Heart right ventricle (tissue), 16 donors: ENCODE measurements at regions not wholly inside any gene's neighbourhood (a gene's known extent, or its start where the extent isn't known, plus 50 kb on each side); places are given as distances from the start of the nearest gene placed in this dataset.
A peak's percentile ranks its signal among the peaks of the same experiment; 100 is the strongest.

Experiments
- ATAC-seq, 8 donors: fragments of 200-7000 bp; cut with Tn5 transposase; one replicate each; pipeline ENCODE4 v1.9.1; 2020; ENCODE audit warnings: mild to moderate bottlenecking in 8 of 8, moderate library complexity in 8 of 8, moderate number of reproducible peaks in 1 of 8
- DNase-seq, 2 donors: peaks; one replicate each; pipeline ENCODE4 v3.0.0-alpha.2; 2020
- H3K27ac ChIP-seq, 10 donors: fragments of 200-600 bp; sonication (generic) in 2 of 10; one replicate each; pipeline versions ENCODE4 v1.5.0 to v1.8.0; 2020 to 2022; ENCODE audit warnings: mild to moderate bottlenecking in 3 of 10
- H3K27me3 ChIP-seq, 7 donors: fragments of 200-600 bp; one replicate each; pipeline ENCODE4 v1.8.0; 2021 to 2022; ENCODE audit warnings: mild to moderate bottlenecking in 2 of 7
- H3K36me3 ChIP-seq, 9 donors: fragments of 200-600 bp; sonication (generic) in 1 of 9; one replicate each; pipeline versions ENCODE4 v1.5.0 to v1.8.0; 2020 to 2022; ENCODE audit warnings: mild to moderate bottlenecking in 2 of 9
- H3K4me1 ChIP-seq, 9 donors: fragments of 200-600 bp; sonication (generic) in 1 of 9; one replicate each; pipeline versions ENCODE4 v1.5.0 to v1.8.0; 2020 to 2022; ENCODE audit warnings: mild to moderate bottlenecking in 4 of 9
- H3K4me3 ChIP-seq, 10 donors: fragments of 200-600 bp; sonication (generic) in 2 of 10; one replicate each; pipeline versions ENCODE4 v1.5.0 to v1.8.0; 2020 to 2022; ENCODE audit warnings: mild to moderate bottlenecking in 7 of 10, moderate library complexity in 2 of 10
- H3K9me3 ChIP-seq, 11 donors: fragments of 200-600 bp in 10 of 11; sonication (generic) in 2 of 11; one replicate each; pipeline versions ENCODE4 v1.5.0 to v1.8.0; 2013 to 2022; ENCODE audit warnings: mild to moderate bottlenecking in 2 of 11, control low read depth in 1 of 11, moderate library complexity in 1 of 11
- WGBS, 2 donors: extraction: QIAGEN DNeasy Blood & Tissue Kit; methylation state at CpG; one replicate each; pipeline ENCODE4 v1.1.7; 2013; ENCODE audit warnings: inconsistent platforms in 1 of 2; 5-methylcytosine and 5-hydroxymethylcytosine counted together
- intact Hi-C, 10 donors: fragments of 100-400 bp; cut with DNase I; formaldehyde crosslinking; loops; one replicate each; pipeline versions ENCODE4 v1.11.1 to v1.14.2; 2022
- TF ChIP-seq, protein P1 (sequence below), 9 donors: fragments of 200-600 bp; sonication (generic) in 2 of 9; IDR thresholded peaks; one replicate each; pipeline versions ENCODE4 v1.5.0 to v1.8.0; 2021 to 2022; ENCODE audit warnings: antibody characterized with exemption in 9 of 9, mild to moderate bottlenecking in 5 of 9, moderate library complexity in 1 of 9
- donor health status: Arrhythmogenic right ventricular cardiomyopathy.
- donor health status: ischemic (EF 13 %, LVEDD 7.1; RV severe dilation, severe dysfunction).
- donor health status: healthy with polysubstance abuse.
- donor health status: DM: no; HTN: yes; CAD: no.
- donor health status: DM: no; HTN: no; CAD: no.
- donor health status: ischemic (EF 25% LVEDD 6.9; RV normal size, moderate dysfunction).
- donor health status: ischemic (EF 25% LVEDD 5.7; RV mildly dilated, moderate dysfunction).
- donor health status: healthy.
- donor health status: DM: yes; HTN: yes; CAD: no.
- donor health status: Ischemic cardiomyopathy.
- donor health status: ischemic (EF 35%, LVEDD 5.7; RV mildly dilated, moderate dysfunction).
- donor health status: nonischemic (EF 11% LVEDD 7.7; RV severe dilation, severe dysfunction).
- donor health status: DM: yes; HTN: yes; CAD: no.
- donor health status: PGD.
- donor health status: ischemic (EF 29% LVEDD 5.4; RV normal size, mild dysfunction).
- donor health status: nonischemic (EF 23%, LVEDD 6.1; RV moderate dilation, normal function).

DNA sequence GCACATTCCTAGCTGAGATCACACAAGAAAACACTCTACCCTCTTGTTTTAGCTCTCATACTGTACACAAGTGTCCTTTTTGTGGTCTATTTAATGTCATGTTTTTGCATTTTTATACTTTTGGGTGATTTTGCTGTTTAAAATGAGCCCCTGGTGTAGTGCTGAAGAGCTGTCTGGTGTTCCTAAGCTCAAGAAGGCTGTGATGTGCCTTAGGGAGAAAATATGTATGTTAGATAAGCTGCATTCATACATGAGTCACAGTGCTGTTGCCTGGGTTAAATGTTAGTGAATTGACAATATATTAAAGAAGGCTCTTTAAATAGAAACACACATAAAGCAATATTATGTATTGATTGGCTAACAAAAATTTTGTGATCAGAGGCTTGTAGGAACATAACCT lies 387.4 kb upstream of the C2CD4B start:
- Histone ChIP-seq H3K27me3 (no peaks in the 10 kb centered on the region), H3K36me3 (no peaks in the 10 kb centered on the region), H3K9me3 (peaks cover 0 to 4% (median 0%) of the 10 kb centered on the region in 11 donors), H3K4me1 (peaks cover 0 to 24% (median 16%) of the 10 kb centered on the region in 9 donors), H3K4me3 (no peak overlapping the region), H3K27ac (no peak overlapping the region)
- DNase-seq (no peak), ATAC-seq (no peak)
- intact Hi-C loops = no loop called here
- TF ChIP-seq, protein P1, sequence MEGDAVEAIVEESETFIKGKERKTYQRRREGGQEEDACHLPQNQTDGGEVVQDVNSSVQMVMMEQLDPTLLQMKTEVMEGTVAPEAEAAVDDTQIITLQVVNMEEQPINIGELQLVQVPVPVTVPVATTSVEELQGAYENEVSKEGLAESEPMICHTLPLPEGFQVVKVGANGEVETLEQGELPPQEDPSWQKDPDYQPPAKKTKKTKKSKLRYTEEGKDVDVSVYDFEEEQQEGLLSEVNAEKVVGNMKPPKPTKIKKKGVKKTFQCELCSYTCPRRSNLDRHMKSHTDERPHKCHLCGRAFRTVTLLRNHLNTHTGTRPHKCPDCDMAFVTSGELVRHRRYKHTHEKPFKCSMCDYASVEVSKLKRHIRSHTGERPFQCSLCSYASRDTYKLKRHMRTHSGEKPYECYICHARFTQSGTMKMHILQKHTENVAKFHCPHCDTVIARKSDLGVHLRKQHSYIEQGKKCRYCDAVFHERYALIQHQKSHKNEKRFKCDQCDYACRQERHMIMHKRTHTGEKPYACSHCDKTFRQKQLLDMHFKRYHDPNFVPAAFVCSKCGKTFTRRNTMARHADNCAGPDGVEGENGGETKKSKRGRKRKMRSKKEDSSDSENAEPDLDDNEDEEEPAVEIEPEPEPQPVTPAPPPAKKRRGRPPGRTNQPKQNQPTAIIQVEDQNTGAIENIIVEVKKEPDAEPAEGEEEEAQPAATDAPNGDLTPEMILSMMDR (IDR thresholded peaks at IDR 0.05) = no peak

- H3K27me3 ChIP-seq = no peaks in the 10 kb centered on the region
- H3K9me3 ChIP-seq = peaks cover 0 to 4% (median 0%) of the 10 kb centered on the region in 11 donors
- WGBS, 2 donors = 75 to 81% methylated on average over 2 of the region's 2 CpGs
- DNase-seq (no peak), ATAC-seq (no peak)
- TF ChIP-seq, protein P1 (IDR thresholded peaks at IDR 0.05) = no peak
- H3K27ac ChIP-seq = no peak overlapping the region
- H3K4me1 ChIP-seq = peaks cover 4 to 25% (median 12%) of the 10 kb centered on the region in 9 donors
- no peaks in the 10 kb centered on the region for H3K36me3 ChIP-seq
- H3K4me3 ChIP-seq = no peak overlapping the region
- intact Hi-C loops = no loop called here
Observed at GRCh38 chr15:62553911-62554563, 389.0 kb upstream of the C2CD4B start.

DNA sequence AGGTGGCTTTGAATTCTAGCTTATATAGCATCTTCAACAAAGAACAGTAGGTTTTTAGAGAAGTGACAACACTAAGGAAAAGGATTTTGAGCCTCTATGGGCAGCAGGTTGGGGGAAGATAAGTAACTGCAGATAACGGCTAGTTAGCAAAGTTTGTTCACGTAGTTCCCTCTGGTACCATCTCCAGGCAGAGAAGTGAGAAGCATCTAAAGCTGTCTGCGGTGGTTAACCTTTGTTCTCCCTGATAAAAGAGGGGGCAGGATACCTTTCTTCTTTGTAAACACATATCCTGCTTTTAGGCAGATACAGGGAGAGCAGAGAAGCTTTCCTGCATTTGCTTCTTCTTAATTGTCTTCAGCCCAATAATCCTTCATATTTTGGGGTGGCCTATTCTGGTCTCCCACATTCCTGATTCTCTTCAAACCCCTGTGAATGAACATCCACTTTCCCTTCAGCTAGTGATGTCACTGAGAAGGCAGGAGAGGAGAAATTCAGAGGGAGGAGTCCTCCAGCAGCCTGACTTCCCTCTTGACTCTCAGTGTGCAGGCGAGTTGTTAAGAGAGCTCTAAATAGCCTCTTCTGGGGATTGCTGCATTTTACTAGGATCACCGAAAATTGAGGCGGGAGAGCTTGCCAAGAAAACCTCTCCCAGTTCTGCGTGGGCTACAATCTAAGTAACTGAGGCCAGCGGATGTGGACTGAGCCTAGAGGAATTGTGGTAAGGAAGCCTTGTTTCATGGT lies 393.7 kb upstream of the C2CD4B start:
- intact Hi-C loops = no loop called here
- TF ChIP-seq, protein P1 (IDR thresholded peaks at IDR 0.05) = no peak
- H3K4me3 ChIP-seq = peak overlapping the region in 1 of 10 donors; percentile 6
- no peaks in the 10 kb centered on the region for H3K27me3 ChIP-seq
- H3K4me1 ChIP-seq = peaks cover 12 to 38% (median 20%) of the 10 kb centered on the region in 9 donors
- ATAC-seq = peak; percentile 78 to 88 (median 84)
- WGBS, 2 donors = 52 to 57% methylated on average over 8 of the region's 8 CpGs
- DNase-seq = peak in 1 of 2 donors; percentile 74
- H3K27ac ChIP-seq = peak overlapping the region in 8 of 10 donors; percentile 52 to 83 (median 54)
- H3K36me3 ChIP-seq = no peaks in the 10 kb centered on the region
- H3K9me3 ChIP-seq = no peaks in the 10 kb centered on the region

- 29 to 42% methylated on average over 1 of the region's 1 CpG for WGBS, 2 donors
- H3K4me1 ChIP-seq = peaks cover 12 to 43% (median 20%) of the 10 kb centered on the region in 9 donors
- intact Hi-C loops = no loop called here
Observed at GRCh38 chr15:62559381-62559733, 394.3 kb upstream of the C2CD4B start.

More at GRCh38 chr15:62559381-62559733, 394.3 kb upstream of the C2CD4B start:
- ATAC-seq (peak in 2 of 8 donors; percentile 30 to 63), DNase-seq (no peak)
- peak overlapping the region in 8 of 10 donors; percentile 21 to 83 (median 50) for H3K27ac ChIP-seq
- no peaks in the 10 kb centered on the region for H3K9me3 ChIP-seq
- TF ChIP-seq, protein P1 (IDR thresholded peaks at IDR 0.05) = no peak
- H3K27me3 ChIP-seq = no peaks in the 10 kb centered on the region
- no peaks in the 10 kb centered on the region for H3K36me3 ChIP-seq
- H3K4me3 ChIP-seq = no peak overlapping the region
